Spinal cord (tissue), 9 donors: ENCODE measurements at regions not wholly inside any gene's neighbourhood (a gene's known extent, or its start where the extent isn't known, plus 50 kb on each side); places are given as distances from the start of the nearest gene placed in this dataset.
"Not testable (repeated sequence)": the region's sequence is repeated elsewhere in the genome, so short reads cannot be mapped to it uniquely, and the experiment has no call there.

Experiments used
- DNase-seq, 6 donors: peaks; one replicate each; pipeline versions ENCODE4 v3.0.0 to v3.0.0-alpha.2; 2013 to 2015; ENCODE audit warnings: low spot score in 6 of 6, low read depth in 4 of 6
- H3K27ac ChIP-seq: one replicate; pipeline ENCODE4 v1.5.1; 2013; ENCODE audit warnings: low read depth, low read length, control low read depth
- H3K27me3 ChIP-seq: one replicate; pipeline ENCODE4 v1.6.1; 2013; ENCODE audit warnings: low read length; ENCODE audit not compliant: control insufficient read depth, insufficient read depth
- H3K36me3 ChIP-seq: one replicate; pipeline ENCODE4 v1.6.1; 2013; ENCODE audit warnings: low read length; ENCODE audit not compliant: control insufficient read depth, insufficient read depth
- H3K4me1 ChIP-seq: one replicate; pipeline ENCODE4 v1.6.1; 2013; ENCODE audit warnings: low read length; ENCODE audit not compliant: control insufficient read depth, insufficient read depth
- H3K4me3 ChIP-seq: one replicate; pipeline ENCODE4 v1.5.1; 2013; ENCODE audit warnings: low read depth, low read length, control low read depth
- H3K9me3 ChIP-seq: one replicate; pipeline ENCODE4 v1.6.1; 2013; ENCODE audit warnings: low read length; ENCODE audit not compliant: control insufficient read depth, insufficient read depth
- WGBS: methylation state at CpG from one replicate; pipeline ENCODE4 v1.1.5; 2013; ENCODE audit warnings: missing lambda C conversion rate; ENCODE audit not compliant: insufficient coverage; 5-methylcytosine and 5-hydroxymethylcytosine counted together
- donor health status: healthy.

DNA sequence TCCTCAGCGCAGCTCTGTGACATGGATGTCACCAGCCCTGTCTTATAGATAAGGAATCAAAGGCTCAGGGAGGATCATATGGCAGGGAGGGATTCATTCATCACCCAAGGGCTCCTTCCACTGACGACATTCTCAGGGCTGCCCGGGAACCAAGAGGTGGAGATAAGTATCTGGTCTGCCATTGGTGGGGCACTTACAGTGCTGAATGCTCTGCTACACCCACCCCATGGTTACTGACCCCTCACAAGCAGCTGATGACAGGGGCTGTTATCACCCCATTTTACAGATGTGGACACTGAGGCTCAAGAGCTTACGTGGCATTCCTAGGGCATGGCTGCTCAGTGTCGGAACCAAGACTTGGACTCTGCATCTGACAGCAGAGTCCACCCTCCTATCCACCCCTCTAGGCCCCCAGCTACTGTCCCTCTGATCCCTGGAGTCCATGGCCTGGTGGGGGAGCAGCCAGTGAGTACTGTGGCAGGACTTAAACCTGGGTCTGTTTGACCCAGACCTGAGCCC lies 155.1 kb downstream of the PTPRU start:
- Histone ChIP-seq H3K36me3 (no peaks in the 10 kb centered on the region), H3K9me3 (no peaks in the 10 kb centered on the region), H3K27me3 (peaks cover 2% of the 10 kb centered on the region), H3K4me1 (peaks cover 21% of the 10 kb centered on the region), H3K27ac (no peak overlapping the region), H3K4me3 (no peak overlapping the region)
- no peak for DNase-seq
- WGBS: 100% methylated on average over 2 of the region's 5 CpGs

DNA sequence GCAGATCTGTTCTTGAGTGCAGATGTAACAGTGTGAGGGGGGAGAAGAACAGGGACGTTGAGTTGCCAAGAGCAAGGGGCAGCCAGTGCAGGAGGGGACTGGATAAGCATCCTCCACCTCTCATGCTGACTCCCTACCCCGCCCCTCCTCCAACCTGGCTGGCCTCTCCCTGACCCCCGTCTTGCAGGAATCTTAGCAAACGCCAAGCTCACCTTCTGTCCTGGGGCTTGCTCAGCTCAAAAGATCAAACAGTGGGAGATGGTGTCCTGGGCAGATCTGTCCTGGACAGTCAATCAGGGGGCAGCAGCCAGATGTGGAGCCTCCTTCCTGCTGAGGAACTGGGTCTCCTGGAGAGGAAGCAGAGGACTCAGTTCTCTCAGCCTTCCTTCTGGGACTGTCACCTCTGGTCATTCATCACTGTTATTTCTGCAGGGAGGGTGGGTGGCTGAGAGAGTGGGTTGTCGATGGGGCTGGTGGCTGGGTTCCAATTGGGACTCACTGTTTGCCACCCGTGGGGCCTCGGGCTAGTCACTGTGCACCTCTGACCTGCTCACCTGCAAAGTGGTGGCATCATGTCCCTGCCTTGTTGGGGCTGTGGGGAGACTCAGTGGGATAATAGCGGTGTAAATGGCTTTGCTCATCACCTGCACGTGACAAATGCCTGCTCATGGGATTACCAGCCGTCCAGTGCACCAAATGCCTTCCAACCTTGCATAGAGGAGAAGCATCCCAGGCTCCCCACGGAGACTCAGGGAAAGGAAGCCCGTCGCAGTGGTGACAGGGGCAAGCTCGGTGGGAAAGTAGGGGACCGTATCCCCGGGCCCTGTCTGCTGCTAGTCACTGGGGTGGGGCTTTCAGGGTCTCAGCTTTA lies 154.4 kb downstream of the PTPRU start:
- WGBS: 52% methylated on average over 14 of the region's 16 CpGs
- Histone ChIP-seq H3K9me3 (no peaks in the 10 kb centered on the region), H3K27me3 (peaks cover 2% of the 10 kb centered on the region), H3K4me1 (peaks cover 18% of the 10 kb centered on the region), H3K4me3 (no peak overlapping the region), H3K36me3 (no peaks in the 10 kb centered on the region), H3K27ac (no peak overlapping the region)
- DNase-seq: no peak

DNA sequence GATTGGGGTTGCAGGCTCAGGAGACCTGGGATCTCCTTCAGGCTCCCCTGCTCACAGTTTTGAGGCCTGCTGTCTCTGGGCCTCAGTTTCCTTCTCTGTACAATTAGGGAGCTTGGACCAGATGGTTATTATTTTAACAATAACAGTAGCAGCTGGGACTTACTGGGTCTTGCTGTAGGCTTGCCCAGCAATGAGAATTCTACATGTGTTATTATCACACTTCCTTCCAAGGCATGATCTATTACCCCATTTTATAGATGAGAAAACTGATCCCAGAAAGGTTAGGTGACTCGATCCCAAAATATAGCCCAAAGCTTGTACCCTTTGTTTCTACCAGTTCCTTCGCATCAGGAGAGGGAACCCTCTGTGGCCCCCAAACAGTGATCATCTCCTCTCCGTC lies 153.8 kb downstream of the PTPRU start:
- Histone ChIP-seq H3K4me1 (peaks cover 14% of the 10 kb centered on the region), H3K27me3 (peaks cover 2% of the 10 kb centered on the region), H3K36me3 (no peaks in the 10 kb centered on the region), H3K4me3 (no peak overlapping the region), H3K27ac (no peak overlapping the region), H3K9me3 (no peaks in the 10 kb centered on the region)
- no peak for DNase-seq
- WGBS: no CpG with 5 or more reads among the region's 3 CpGs

DNA sequence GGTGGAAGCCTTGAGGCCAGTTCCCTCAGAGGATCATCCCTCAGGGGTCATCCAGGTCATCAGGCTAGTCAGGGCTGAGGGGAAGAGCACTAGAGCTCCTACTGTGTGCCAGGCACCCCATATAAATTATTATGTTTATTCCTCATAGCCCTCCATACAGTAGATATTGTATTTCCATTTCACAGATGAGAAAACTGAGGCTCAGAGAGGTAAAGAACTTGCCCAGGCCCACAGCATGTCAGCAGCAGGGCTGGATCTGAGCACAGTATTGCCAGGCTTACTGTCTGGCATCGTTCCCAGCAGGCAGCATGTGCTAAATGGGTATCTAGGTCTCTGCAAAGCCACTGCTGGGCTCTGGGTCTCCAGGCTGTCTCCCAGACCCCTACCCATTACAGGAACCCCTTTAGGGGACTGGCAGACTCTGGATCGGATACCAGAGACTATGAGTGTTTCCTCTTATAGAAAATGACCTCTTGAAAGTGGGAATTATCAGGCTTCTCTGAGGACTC lies 153.3 kb downstream of the PTPRU start:
- Histone ChIP-seq H3K4me1 (peaks cover 9% of the 10 kb centered on the region), H3K36me3 (no peaks in the 10 kb centered on the region), H3K27me3 (peaks cover 2% of the 10 kb centered on the region), H3K4me3 (no peak overlapping the region), H3K27ac (no peak overlapping the region), H3K9me3 (no peaks in the 10 kb centered on the region)
- 64% methylated on average over 2 of the region's 2 CpGs for WGBS
- no peak for DNase-seq

DNA sequence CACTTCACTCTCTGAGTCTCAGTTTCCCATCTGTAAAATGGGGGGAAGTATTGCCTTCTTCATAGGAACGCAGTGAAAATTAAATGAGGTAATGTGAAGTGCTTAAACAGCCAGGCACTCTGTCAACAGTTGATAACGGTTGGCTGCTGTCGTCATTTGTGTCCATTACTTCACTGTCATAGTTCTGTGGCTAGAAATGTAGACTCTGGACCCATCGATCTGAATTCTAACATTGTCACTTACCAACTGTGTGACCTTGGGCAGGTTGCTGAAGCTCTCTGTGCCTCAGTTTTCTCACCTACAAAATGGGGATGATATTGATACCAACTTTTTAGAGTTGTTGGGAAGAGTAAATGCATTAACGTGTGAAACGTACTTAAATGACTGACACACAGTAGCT lies 152.6 kb downstream of the PTPRU start:
- H3K36me3 ChIP-seq: no peaks in the 10 kb centered on the region
- DNase-seq: no peak
- H3K27me3 ChIP-seq: peaks cover 2% of the 10 kb centered on the region
- no CpG with 5 or more reads among the region's 6 CpGs for WGBS
- H3K27ac ChIP-seq: no peak overlapping the region
- no peaks in the 10 kb centered on the region for H3K9me3 ChIP-seq
- peaks cover 7% of the 10 kb centered on the region for H3K4me1 ChIP-seq
- H3K4me3 ChIP-seq: no peak overlapping the region

DNA sequence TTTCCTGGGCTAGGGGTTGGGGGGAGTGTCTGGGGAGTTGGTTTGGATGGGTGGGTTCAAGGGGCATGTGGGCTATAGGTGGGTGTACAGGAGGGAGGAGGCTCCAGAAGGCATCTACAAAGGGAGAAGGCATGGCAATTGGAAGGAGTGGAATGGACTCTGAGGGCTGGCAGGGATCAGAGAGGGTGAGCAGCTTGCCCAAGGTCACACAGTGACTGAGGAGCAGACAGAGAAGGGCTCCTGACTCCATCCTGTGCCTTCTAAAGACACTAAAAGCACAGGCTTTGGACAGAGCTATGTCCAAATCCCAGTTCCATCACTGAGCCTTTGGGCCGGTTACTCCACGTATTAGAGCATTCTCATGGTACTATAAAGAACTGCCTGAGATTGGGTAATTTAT lies 151.8 kb downstream of the PTPRU start:
- no peak for DNase-seq
- H3K27me3 ChIP-seq: peaks cover 2% of the 10 kb centered on the region
- no peaks in the 10 kb centered on the region for H3K9me3 ChIP-seq
- peaks cover 10% of the 10 kb centered on the region for H3K4me1 ChIP-seq
- WGBS: no CpG with 5 or more reads among the region's 2 CpGs
- H3K27ac ChIP-seq: no peak overlapping the region
- H3K4me3 ChIP-seq: no peak overlapping the region
- H3K36me3 ChIP-seq: no peaks in the 10 kb centered on the region

DNA sequence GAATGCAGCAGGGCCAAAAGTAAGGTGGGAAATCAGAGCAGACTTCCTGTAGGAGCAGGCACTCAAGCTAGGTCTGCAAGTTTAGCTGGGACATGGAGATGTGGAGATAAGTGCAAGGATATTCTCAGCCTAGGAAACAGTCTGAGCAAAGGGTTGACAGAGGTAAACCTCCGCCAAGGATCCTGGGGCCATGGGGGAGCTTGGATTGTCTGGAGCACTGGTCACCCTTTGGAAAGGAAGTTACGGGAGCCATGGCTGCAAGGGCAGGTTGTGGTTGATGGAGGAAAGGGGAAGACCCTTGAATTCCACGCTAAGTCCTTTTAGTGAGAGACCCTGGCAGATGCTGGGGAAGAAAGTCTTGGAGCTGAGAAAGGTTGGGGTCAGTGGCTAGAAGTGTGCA lies 150.9 kb downstream of the PTPRU start:
- H3K27me3 ChIP-seq: peaks cover 2% of the 10 kb centered on the region
- no peak overlapping the region for H3K27ac ChIP-seq
- no peaks in the 10 kb centered on the region for H3K36me3 ChIP-seq
- DNase-seq: no peak
- peaks cover 14% of the 10 kb centered on the region for H3K4me1 ChIP-seq
- H3K9me3 ChIP-seq: no peaks in the 10 kb centered on the region
- WGBS: 90% methylated on average over 3 of the region's 3 CpGs
- H3K4me3 ChIP-seq: no peak overlapping the region

DNA sequence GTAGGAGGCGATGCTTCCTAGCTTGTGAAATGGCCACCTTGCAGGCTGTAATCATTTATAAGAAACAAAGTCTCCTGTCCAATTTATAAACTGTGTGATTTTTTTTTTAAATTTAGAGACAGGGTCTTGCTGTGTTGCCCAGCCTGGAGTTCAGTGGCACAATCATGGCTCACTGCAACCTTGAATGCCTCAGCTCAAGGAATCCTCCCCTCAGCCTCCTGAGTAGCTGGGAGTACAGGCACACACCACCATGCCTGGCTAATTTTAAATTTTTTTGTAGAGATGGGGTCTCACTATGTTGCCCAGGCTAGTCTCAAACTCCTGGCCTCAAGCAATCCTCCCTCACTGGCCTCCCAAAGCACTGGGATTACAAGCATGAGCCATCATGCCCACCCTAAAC lies 150.1 kb downstream of the PTPRU start:
- WGBS: no CpG with 5 or more reads among the region's 1 CpG
- not testable (repeated sequence) for H3K9me3 ChIP-seq, H3K27me3 ChIP-seq, H3K4me3 ChIP-seq, DNase-seq, H3K36me3 ChIP-seq, H3K27ac ChIP-seq
- peaks cover 14% of the 10 kb centered on the region for H3K4me1 ChIP-seq

DNA sequence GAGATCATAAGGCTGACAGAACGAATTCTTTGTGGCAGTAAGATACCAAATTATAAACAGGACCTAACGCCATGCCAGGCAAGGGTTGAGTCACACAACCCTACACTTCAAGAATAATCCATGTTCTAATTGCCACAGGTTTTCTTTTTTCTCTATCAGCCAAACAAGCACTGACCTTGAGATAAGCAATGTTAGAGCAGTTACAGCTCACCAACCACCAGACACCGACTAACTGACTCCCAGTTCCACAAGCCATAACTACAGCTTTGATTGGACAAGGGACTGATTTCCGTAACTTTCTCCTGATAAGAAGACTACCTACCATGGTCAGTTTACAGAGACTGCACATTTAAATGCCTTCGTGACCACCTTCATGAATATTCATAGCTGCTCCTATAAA lies 149.6 kb downstream of the PTPRU start:
- WGBS: 89% methylated on average over 4 of the region's 5 CpGs
- no peaks in the 10 kb centered on the region for H3K9me3 ChIP-seq
- H3K27me3 ChIP-seq: no peaks in the 10 kb centered on the region
- no peak for DNase-seq
- H3K4me1 ChIP-seq: peaks cover 13% of the 10 kb centered on the region
- H3K27ac ChIP-seq: no peak overlapping the region
- H3K4me3 ChIP-seq: no peak overlapping the region
- no peaks in the 10 kb centered on the region for H3K36me3 ChIP-seq

DNA sequence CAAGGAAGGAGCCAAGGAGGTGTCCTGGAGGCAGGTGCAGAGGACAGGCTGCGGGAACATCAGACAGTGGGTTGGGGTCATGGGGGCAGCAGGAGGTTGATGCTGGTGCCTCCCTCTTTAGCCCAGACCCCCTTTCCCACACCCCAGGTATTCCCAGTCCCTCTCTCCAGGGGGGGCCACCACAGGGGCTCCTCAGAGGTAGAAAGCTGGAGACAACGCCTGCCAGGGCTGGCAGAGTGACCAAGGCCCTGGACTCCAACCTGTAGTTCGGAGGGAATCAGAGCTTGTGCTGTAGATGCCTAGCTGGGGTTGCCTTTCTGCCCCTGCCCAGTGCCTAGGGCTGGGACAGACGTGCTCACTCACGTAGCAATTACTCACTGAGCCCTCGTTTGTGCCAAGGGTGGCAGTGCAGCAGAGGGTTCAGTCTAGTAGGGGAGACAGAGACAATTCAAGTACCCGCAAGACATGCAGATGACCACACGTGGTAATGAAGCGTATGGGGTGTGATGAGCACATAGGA lies 148.2 kb downstream of the PTPRU start:
- no peaks in the 10 kb centered on the region for H3K36me3 ChIP-seq
- peaks cover 1% of the 10 kb centered on the region for H3K9me3 ChIP-seq
- DNase-seq: no peak
- H3K4me3 ChIP-seq: no peak overlapping the region
- H3K4me1 ChIP-seq: peaks cover 10% of the 10 kb centered on the region
- 73% methylated on average over 7 of the region's 9 CpGs for WGBS
- no peaks in the 10 kb centered on the region for H3K27me3 ChIP-seq
- no peak overlapping the region for H3K27ac ChIP-seq
